HG03342 (cell line): ENCODE measurements at regions not wholly inside any gene's neighbourhood (a gene's known extent, or its start where the extent isn't known, plus 50 kb on each side); places are given as distances from the start of the nearest gene placed in this dataset.
"Not testable (repeated sequence)": the region's sequence is repeated elsewhere in the genome, so short reads cannot be mapped to it uniquely, and the experiment has no call there.

Experiments used
- ATAC-seq: cut with Tn5 transposase; IDR thresholded peaks from one replicate; pipeline ENCODE4 v1.9.1; 2021; ENCODE audit warnings: mild to moderate bottlenecking, moderate library complexity; ENCODE audit not compliant: unreplicated experiment

- no peak for ATAC-seq
These were observed 509.0 kb upstream of the MIR17HG start for GRCh38 chr13:90838317-90838960.

GRCh38 chr13:90839061-90839460 lies 508.4 kb upstream of the MIR17HG start:
- no peak for ATAC-seq

DNA sequence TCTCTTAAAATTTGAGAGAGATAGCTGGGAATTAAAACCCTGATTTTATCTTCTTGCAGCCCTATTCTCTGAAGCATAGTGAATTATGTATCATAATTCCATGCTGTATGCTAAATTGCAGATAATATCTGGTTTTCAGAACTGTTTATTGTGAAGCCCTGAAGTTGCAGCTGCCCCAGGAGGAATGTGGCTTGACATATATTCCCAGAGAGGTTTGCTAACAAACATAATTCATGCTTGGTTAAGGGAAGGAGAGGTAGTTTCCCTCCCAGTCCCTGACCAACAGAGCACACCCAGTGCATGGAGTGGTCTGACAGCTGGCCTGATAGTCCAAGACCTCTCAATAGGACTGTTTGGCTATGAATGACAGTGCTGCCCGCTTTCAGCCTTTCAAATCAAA lies 500.6 kb upstream of the MIR17HG start:
- ATAC-seq, result no peak

- ATAC-seq, result not testable (repeated sequence)
These were observed 493.8 kb upstream of the MIR17HG start for GRCh38 chr13:90853666-90854065.

DNA sequence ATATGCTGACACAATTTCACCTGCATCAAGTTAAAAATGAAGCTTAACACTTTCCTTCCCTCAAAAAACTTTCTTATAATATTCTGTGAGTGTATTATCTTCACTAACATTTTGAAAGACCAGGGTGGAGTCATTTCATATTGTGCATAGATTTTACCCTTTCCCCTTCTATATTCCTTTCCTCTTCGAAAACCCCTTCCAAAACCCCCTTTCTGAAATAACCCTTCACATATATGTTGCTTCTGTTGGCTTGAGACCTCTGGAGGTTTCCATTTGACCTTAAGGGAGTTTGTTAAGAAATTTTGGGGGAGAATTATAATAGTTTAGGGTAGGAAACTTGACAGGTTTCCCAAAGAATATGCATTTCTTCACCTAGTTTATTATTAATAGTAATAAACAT lies 489.6 kb upstream of the MIR17HG start:
- no peak for ATAC-seq

DNA sequence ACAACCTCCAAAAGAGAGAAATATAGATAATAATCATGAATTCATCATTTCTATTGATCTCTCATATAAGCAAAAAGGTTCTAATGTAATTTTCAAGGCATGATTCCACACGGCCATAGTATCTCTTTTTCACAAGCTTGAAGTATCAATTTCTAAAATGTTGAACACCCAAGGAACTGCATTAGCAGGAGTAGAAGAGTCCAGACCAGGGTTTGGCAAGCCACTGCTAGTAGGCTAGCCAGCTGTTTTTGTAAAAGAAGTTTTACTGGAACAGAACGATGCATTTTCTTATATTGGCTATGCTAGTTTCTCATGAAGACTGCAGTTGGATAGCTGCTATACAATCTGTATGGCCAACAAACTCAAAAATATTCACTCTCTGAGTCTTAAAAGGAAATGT lies 481.5 kb upstream of the MIR17HG start:
- ATAC-seq, result no peak

- ATAC-seq, result peak; percentile 99
These were observed 480.2 kb upstream of the MIR17HG start for GRCh38 chr13:90867336-90867683.

DNA sequence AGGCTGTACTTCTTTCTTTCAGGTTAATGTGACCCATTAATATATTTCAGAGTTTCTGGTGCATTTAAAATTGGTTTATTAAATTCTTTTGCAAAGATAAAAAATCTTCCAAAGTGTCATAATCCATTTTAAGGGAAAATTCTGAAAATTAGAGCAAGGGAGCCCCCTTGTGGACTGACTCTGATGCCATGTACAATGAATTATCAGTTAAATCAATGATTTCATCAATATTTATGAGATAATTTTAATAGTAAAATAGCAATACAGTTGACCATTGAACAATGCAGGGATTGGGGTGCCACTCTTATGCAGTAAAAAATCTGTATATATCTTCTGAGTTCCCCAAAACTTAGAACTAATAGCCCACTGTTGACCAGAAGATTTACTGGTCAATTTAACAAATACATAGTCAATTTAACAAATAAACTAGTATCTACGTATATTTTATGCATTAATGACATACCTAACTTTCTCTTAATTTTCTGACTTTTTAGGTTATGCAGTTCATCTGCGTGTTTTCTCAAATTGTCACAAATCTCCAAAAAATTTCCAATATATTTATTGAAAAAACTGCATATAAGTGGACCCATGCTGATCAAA lies 479.1 kb upstream of the MIR17HG start:
- ATAC-seq, result no peak

DNA sequence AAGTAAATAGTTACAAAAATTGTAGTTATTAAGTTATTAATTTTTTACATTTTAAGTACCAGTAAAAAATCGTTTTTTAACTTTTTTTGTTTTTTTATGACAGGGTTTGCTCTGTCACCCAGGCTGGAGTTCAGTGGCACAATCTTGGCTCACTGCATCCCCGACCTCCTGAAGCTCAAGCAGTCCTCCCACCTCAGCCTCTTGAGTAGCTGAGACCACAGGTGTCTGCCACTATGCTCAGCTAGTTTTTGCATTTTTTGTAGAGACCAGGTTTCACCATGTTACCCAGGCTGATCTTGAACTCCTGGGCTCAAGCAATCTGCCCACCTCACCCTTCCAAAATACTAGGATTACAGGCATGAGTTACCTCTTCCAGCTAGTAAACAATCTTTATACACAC lies 477.9 kb upstream of the MIR17HG start:
- no peak for ATAC-seq

- ATAC-seq, result no peak
These were observed 474.9 kb upstream of the MIR17HG start for GRCh38 chr13:90872491-90873025.

DNA sequence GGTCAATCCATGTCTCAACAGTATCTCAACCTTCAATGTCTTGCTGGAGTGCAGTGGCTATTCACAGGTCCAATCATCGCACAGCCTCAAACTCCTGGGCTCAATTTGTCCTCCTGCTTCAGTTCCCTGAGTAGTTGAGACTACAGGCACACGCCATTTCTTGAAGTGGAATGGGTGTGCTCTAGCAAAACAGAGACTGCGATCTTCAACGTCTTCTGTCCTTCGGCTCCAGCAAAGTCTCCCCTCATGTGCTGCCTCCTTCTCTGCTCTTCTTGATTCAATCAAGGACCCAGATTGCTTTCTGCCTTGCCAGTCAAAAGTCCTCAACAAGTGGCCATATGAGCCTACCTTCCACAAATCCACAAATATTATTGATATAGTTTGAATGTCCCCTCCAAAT lies 466.7 kb upstream of the MIR17HG start:
- no peak for ATAC-seq

GRCh38 chr13:90882551-90882950 lies 464.9 kb upstream of the MIR17HG start:
- no peak for ATAC-seq

- no peak for ATAC-seq
These were observed 463.9 kb upstream of the MIR17HG start for GRCh38 chr13:90883592-90883991.

- ATAC-seq, result no peak
These were observed 463.4 kb upstream of the MIR17HG start for GRCh38 chr13:90884066-90884465.

DNA sequence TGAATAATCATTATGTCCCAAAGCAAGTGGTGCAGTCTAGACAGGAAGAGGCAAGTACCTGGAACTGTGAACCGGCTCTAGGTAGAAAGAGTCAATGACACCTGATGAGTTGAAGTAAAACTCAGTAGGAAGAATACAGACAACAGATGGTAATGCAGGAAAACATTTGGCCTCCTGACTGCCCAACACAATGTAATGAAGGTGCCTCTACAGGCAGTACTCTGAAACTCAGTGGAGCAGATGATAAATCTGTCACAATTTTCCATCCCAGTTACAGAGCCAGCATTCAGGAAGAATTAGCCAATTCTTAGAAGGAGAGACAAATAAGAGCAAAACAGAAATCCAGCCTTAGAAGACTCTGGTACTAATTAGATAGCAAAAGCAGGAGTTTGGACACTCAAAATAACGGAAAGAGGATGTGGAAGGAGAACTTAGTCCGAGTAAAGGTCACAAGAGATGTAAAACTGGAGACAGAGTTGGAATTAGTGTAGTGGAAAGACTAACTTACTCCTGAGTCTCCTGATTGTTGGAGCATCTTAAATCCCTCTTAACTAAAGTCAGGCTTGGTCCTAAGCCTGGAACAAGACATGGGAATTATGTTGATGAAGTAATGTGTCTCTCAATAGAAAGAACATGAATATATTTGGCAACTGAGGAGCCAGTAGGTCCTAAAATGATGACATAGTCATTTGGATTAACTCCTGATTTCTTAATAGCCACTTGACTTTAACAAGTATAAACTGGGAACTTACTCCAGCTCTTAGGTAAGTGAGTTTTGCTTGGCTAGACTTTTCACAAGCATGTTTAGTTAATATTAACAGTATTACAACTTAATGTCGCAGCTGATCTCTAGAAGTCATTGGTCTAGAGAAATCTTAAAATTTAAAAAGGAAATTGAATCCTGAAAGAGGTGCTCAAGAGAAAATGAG lies 457.3 kb upstream of the MIR17HG start:
- no peak for ATAC-seq

DNA sequence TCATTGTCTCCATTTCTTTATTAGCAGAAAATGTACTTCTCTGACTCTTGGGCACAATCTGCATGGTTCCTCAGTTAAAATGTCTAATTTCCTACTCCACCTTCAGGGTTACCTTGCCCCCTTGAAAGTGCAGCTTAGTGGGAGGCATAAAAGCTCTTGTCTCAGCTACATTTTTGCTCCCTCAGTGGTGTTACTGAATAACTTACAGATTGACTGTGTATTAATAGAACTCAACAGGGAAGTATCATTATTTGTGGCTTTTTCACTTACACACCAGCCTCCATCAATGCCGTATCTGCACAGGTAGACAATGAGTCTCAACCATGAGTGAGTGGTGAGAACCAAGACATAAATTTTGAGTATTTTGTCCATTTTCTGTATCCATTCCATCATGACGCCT lies 456.2 kb upstream of the MIR17HG start:
- no peak for ATAC-seq

- not testable (repeated sequence) for ATAC-seq
These were observed 454.3 kb upstream of the MIR17HG start for GRCh38 chr13:90893199-90893598.

GRCh38 chr13:90896002-90896401 lies 451.5 kb upstream of the MIR17HG start:
- no peak for ATAC-seq

GRCh38 chr13:90898811-90899210 lies 448.7 kb upstream of the MIR17HG start:
- ATAC-seq, result no peak

GRCh38 chr13:90899416-90899815 lies 448.1 kb upstream of the MIR17HG start:
- no peak for ATAC-seq

- no peak for ATAC-seq
These were observed 445.2 kb upstream of the MIR17HG start for GRCh38 chr13:90902255-90902654.

GRCh38 chr13:90906554-90906953 lies 440.9 kb upstream of the MIR17HG start:
- no peak for ATAC-seq
